SK-N-SH (cell line): ENCODE measurements at regions not wholly inside any gene's neighbourhood (a gene's known extent, or its start where the extent isn't known, plus 50 kb on each side); places are given as distances from the start of the nearest gene placed in this dataset.

Experiments
- CTCF ChIA-PET: fragments of 300-600, 350-600 bp; formaldehyde crosslinking; extraction: SDS; loops from one replicate; lab custom pipeline; 2021; lab: Yijun Ruan, JAX
- POLR2A ChIA-PET: fragments of 350-600 bp; sonication (Branson Sonifier 250); formaldehyde crosslinking; extraction: SDS; loops from one replicate; lab custom pipeline; 2020; ENCODE audit warnings: antibody characterized with exemption, inconsistent platforms; lab: Yijun Ruan, JAX
- DNase-seq: peaks from one replicate; pipeline ENCODE4 v3.0.0; 2012
- H2AFZ ChIP-seq: fragments of 200-600 bp; sonication (generic); 2 replicates; pipeline ENCODE4 v1.8.1; 2016; ENCODE audit warnings: antibody characterized with exemption, mild to moderate bottlenecking, low read depth
- H3F3A ChIP-seq: fragments of 200-600 bp; sonication (generic); replicated peaks from 2 replicates; pipeline ENCODE3; 2016; ENCODE audit warnings: antibody characterized with exemption, mild to moderate bottlenecking; ENCODE audit not compliant: insufficient read depth
- H3K27ac ChIP-seq, 2 experiments: fragments of 200-500 bp in 1 of 2; fragments of 200-600 bp in 1 of 2; sonication (Bioruptor generic) in 1 of 2; sonication (generic), shearing (Covaris generic) in 1 of 2; 2 replicates each; pipeline versions ENCODE4 v1.5.1 to v1.6.1; 2014 to 2016; ENCODE audit warnings: low read depth in 2 of 2, inconsistent platforms in 1 of 2, low read length in 1 of 2, mild to moderate bottlenecking in 1 of 2, mixed read lengths in 1 of 2
- H3K27me3 ChIP-seq: fragments of 200-600 bp; sonication (generic), shearing (Covaris generic); 2 replicates; pipeline ENCODE4 v1.6.1; 2016; ENCODE audit warnings: mixed run types; ENCODE audit not compliant: insufficient read depth
- H3K36me3 ChIP-seq, 2 experiments: fragments of 200-500 bp in 1 of 2; fragments of 200-600 bp in 1 of 2; sonication (Bioruptor generic) in 1 of 2; sonication (generic) in 1 of 2; replicated peaks in 1 of 2; 2 replicates each; pipeline versions ENCODE3 to v1.5.1; 2014 to 2016; ENCODE audit warnings: low read length in 1 of 2, mild to moderate bottlenecking in 1 of 2; ENCODE audit not compliant: insufficient read depth in 2 of 2, control insufficient read depth in 1 of 2
- H3K4me1 ChIP-seq, 2 experiments: fragments of 200-500 bp in 1 of 2; fragments of 200-600 bp in 1 of 2; sonication (Bioruptor generic) in 1 of 2; sonication (generic), shearing (Covaris generic) in 1 of 2; 2 replicates each; pipeline versions ENCODE4 v1.5.1 to v1.6.1; 2014 to 2016; ENCODE audit warnings: low read depth in 1 of 2, low read length in 1 of 2, mixed run types in 1 of 2; ENCODE audit not compliant: insufficient read depth in 2 of 2, control insufficient read depth in 1 of 2
- H3K4me2 ChIP-seq: fragments of 200-600 bp; sonication (generic), shearing (Covaris generic); 2 replicates; pipeline ENCODE4 v1.6.1; 2017; ENCODE audit warnings: mixed run types
- H3K4me3 ChIP-seq, 2 experiments: fragments of 200-500 bp in 1 of 2; fragments of 200-600 bp in 1 of 2; sonication (Bioruptor generic) in 1 of 2; sonication (generic), shearing (Covaris generic) in 1 of 2; 2 replicates each; pipeline versions ENCODE4 v1.5.1 to v1.8.1; 2014 to 2016; ENCODE audit warnings: low read depth in 2 of 2, inconsistent platforms in 1 of 2, low read length in 1 of 2, mild to moderate bottlenecking in 1 of 2, mixed read lengths in 1 of 2, moderate library complexity in 1 of 2
- H3K79me2 ChIP-seq: fragments of 200-600 bp; sonication (generic); 2 replicates; pipeline ENCODE4 v1.8.1; 2017; ENCODE audit warnings: mild to moderate bottlenecking; ENCODE audit not compliant: insufficient read depth
- H3K9ac ChIP-seq: fragments of 200-600 bp; sonication (generic); 2 replicates; pipeline ENCODE4 v1.6.1; 2017; ENCODE audit warnings: mixed run types
- H3K9me2 ChIP-seq: fragments of 200-600 bp; sonication (generic); 2 replicates; pipeline ENCODE4 v1.6.1; 2017; ENCODE audit warnings: mixed run types
- H3K9me3 ChIP-seq: fragments of 200-600 bp; sonication (generic); 2 replicates; pipeline ENCODE4 v1.6.1; 2017; ENCODE audit warnings: mixed run types, mild to moderate bottlenecking, moderate library complexity
- H4K20me1 ChIP-seq: fragments of 200-600 bp; sonication (generic); 2 replicates; pipeline ENCODE4 v1.6.1; 2017; ENCODE audit warnings: mild to moderate bottlenecking, mixed run types; ENCODE audit not compliant: insufficient read depth
- CHD2 ChIP-seq: fragments of 150-350 bp; IDR thresholded peaks from 2 replicates; pipeline ENCODE4 v1.6.1; 2018; ENCODE audit warnings: low read length; ENCODE audit not compliant: partially characterized antibody
- ELF1 ChIP-seq: IDR thresholded peaks from 2 replicates; pipeline ENCODE4 v1.4.0; 2012
- EP300 ChIP-seq, 2 experiments: IDR thresholded peaks; 2 replicates each; pipeline versions ENCODE4 v1.4.0 to v1.6.1; 2012; ENCODE audit warnings: borderline replicate concordance in 1 of 2, low read depth in 1 of 2, low read length in 1 of 2
- FOXM1 ChIP-seq: IDR thresholded peaks from 2 replicates; pipeline ENCODE4 v1.4.0; 2012; ENCODE audit warnings: low read depth, mild to moderate bottlenecking
- GATA2 ChIP-seq: sonication (generic); formaldehyde crosslinking; IDR thresholded peaks from 2 replicates; pipeline ENCODE4 v1.5.0; 2020; ENCODE audit warnings: mild to moderate bottlenecking, missing genetic modification reagents
- IRF3 ChIP-seq: fragments of 150-350 bp; IDR thresholded peaks from 2 replicates; pipeline ENCODE4 v1.6.1; 2016; ENCODE audit warnings: mild to moderate bottlenecking, low read depth, low read length
- JUND ChIP-seq: IDR thresholded peaks from 2 replicates; pipeline ENCODE4 v1.4.0; 2012
- MEF2A ChIP-seq: IDR thresholded peaks from 2 replicates; pipeline ENCODE4 v1.4.0; 2012; ENCODE audit warnings: low read depth, borderline replicate concordance
- MXI1 ChIP-seq: IDR thresholded peaks from 2 replicates; pipeline ENCODE4 v1.6.1; 2012; ENCODE audit warnings: mild to moderate bottlenecking, low read depth, low read length, improper control_type of control experiment
- POLR2AphosphoS5 ChIP-seq: IDR thresholded peaks from 2 replicates; pipeline ENCODE4 v1.6.1; 2012; ENCODE audit warnings: low read depth, low read length
- RAD21 ChIP-seq: IDR thresholded peaks from 2 replicates; pipeline ENCODE4 v1.6.1; 2012; ENCODE audit warnings: mild to moderate bottlenecking, low read length
- RCOR1 ChIP-seq: fragments of 150-350 bp; IDR thresholded peaks from 2 replicates; pipeline ENCODE4 v1.6.1; 2017; ENCODE audit warnings: antibody characterized with exemption, low read length
- RFX5 ChIP-seq: IDR thresholded peaks from 2 replicates; pipeline ENCODE4 v1.6.1; 2012; ENCODE audit warnings: mild to moderate bottlenecking, improper control_type of control experiment, low read length
- TAF1 ChIP-seq: IDR thresholded peaks from 2 replicates; pipeline ENCODE4 v1.6.1; 2012; ENCODE audit warnings: low read depth, mild to moderate bottlenecking, low read length, moderate library complexity, borderline replicate concordance
- TEAD4 ChIP-seq: IDR thresholded peaks from 2 replicates; pipeline ENCODE4 v1.4.0; 2012; ENCODE audit warnings: mild to moderate bottlenecking, borderline replicate concordance; ENCODE audit not compliant: insufficient read depth
- USF1 ChIP-seq: IDR thresholded peaks from 2 replicates; pipeline ENCODE4 v1.4.0; 2012; ENCODE audit warnings: low read depth, borderline replicate concordance
- USF2 ChIP-seq: fragments of 150-350 bp; IDR thresholded peaks from 2 replicates; pipeline ENCODE4 v1.6.1; 2017; ENCODE audit warnings: antibody characterized with exemption, low read length, low read depth, borderline replicate concordance
- ZBTB33 ChIP-seq: IDR thresholded peaks from 2 replicates; pipeline ENCODE4 v1.4.0; 2012; ENCODE audit warnings: low read depth, borderline replicate concordance
- WGBS: methylation state at CpG from one replicate; pipeline ENCODE4 v1.1.6; 2017; ENCODE audit warnings: low lambda C conversion rate; 5-methylcytosine and 5-hydroxymethylcytosine counted together

- H3K36me3 ChIP-seq, result no peaks in the 10 kb centered on the region
- no peak overlapping the region for H3K4me3 ChIP-seq
- H3K79me2 ChIP-seq, result no peaks in the 10 kb centered on the region
- ChIA-PET POLR2A (no interaction called here), CTCF (no interaction called here)
- no peaks in the 10 kb centered on the region for H3K9me2 ChIP-seq
- H3K9me3 ChIP-seq, result 0 out of 2 replicates have a peak, but pooled peaks cover under 1% of the 10 kb centered on the region
- H3K27me3 ChIP-seq, result no peaks in the 10 kb centered on the region
- no peaks in the 10 kb centered on the region for H4K20me1 ChIP-seq
- TF ChIP-seq IRF3 (no peak), MEF2A (no peak), ZBTB33 (no peak), JUND (no peak), RAD21 (no peak), TAF1 (no peak), USF1 (no peak), MXI1 (no peak), RFX5 (no peak), POLR2AphosphoS5 (no peak), GATA2 (CRISPR knock-in tag) (no peak), TEAD4 (no peak)
- H3K4me2 ChIP-seq, result no peak overlapping the region
- H2AFZ ChIP-seq, result no peak overlapping the region
- no peaks in the 10 kb centered on the region for H3F3A ChIP-seq
- H3K4me1 ChIP-seq, result no peaks in the 10 kb centered on the region
- H3K9ac ChIP-seq, result no peak overlapping the region
- DNase-seq, result no peak
- 12% methylated on average over 4 of the region's 4 CpGs for WGBS
- no peak overlapping the region for H3K27ac ChIP-seq
Measured at GRCh38 chr5:155366096-155366495, 352.5 kb downstream of the KIF4B start.

- Histone ChIP-seq H4K20me1 (no peaks in the 10 kb centered on the region), H3K9me3 (0 out of 2 replicates have a peak, but pooled peaks cover 5% of the 10 kb centered on the region), H3K4me2 (no peak overlapping the region), H3K79me2 (no peaks in the 10 kb centered on the region), H3K27ac (no peak overlapping the region), H3F3A (no peaks in the 10 kb centered on the region), H3K27me3 (no peaks in the 10 kb centered on the region), H3K36me3 (no peaks in the 10 kb centered on the region), H3K9me2 (no peaks in the 10 kb centered on the region), H3K9ac (no peak overlapping the region), H3K4me1 (no peaks in the 10 kb centered on the region), H3K4me3 (no peak overlapping the region), H2AFZ (no peak overlapping the region)
- ChIA-PET CTCF (no interaction called here), POLR2A (no interaction called here)
- DNase-seq, result no peak
- WGBS, result 17% methylated on average over 4 of the region's 4 CpGs
- no peak for TF ChIP-seq RFX5
- no peak for TF ChIP-seq CHD2
- no peak for TF ChIP-seq USF2
- TF ChIP-seq RCOR1, result no peak
- no peak for TF ChIP-seq FOXM1
- TF ChIP-seq EP300 (IDR thresholded peaks at IDR 0.05; ENCODE audit: borderline replicate concordance in 1 of 2, low read depth in 1 of 2, low read length in 1 of 2), result no peak
- no peak for TF ChIP-seq ZBTB33
- TF ChIP-seq ELF1, result no peak
- TF ChIP-seq RAD21, result no peak
Measured at GRCh38 chr5:155367841-155368240, 354.3 kb downstream of the KIF4B start.
